ENCODE measurements at regions not wholly inside any gene's neighbourhood (a gene's known extent, or its start where the extent isn't known, plus 50 kb on each side); places are given as distances from the start of the nearest gene placed in this dataset.

DNA sequence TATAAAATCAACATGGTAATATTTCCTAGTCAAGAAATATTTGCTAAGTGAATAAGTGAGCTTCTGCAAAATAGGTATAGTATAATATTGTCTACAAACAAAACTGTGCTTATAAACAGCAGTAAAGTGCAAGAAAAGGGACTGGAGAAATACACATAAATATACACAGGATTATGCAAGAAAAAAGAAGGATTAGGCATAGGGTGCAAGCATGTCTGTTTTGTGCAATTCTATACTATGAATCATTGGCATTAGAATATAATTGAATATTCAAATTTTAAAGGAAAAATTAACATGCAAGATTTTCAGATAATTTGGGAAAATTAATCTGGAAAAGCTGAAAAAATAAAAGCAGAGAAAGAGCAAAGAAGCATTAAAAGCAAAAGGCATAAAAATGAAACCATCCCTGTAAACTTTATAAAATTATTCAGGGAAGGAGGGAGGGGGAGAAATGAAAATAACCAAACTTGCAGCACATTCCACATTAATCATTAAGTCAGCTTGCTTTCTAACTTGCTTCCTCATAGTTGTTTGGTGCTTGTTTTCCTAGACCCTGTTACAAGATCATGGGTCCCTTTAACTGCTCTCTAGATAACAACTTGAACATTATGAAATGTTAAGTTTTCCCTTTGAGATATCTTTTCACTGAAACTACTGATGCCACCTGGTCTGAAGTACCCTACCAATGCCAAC lies 147.4 kb upstream of the STAC start:
- DNase-seq = no peak
- H3K27ac Mint-ChIP-seq = no peak overlapping the region
- no peaks in the 10 kb centered on the region for H3K4me1 ChIP-seq (ENCODE audit: insufficient read depth, low read length)
- H3K4me3 ChIP-seq (ENCODE audit: low read length) = no peak overlapping the region
- peaks cover 3 to 15% (median 10%) of the 10 kb centered on the region in 5 donors for H3K9me3 Mint-ChIP-seq
- no peaks in the 10 kb centered on the region for H3K4me1 Mint-ChIP-seq
- POLR2A ChIA-PET = no interaction called here
- CTCF ChIA-PET = no interaction called here
- no peaks in the 10 kb centered on the region for H3K27me3 ChIP-seq (ENCODE audit: insufficient read depth, low read length, poor library complexity, severe bottlenecking)
- H3K27me3 Mint-ChIP-seq = no peaks in the 10 kb centered on the region
- H3K36me3 ChIP-seq (ENCODE audit: insufficient read depth, low read length) = no peaks in the 10 kb centered on the region
- no peaks in the 10 kb centered on the region for H3K36me3 Mint-ChIP-seq
- H3K9me3 ChIP-seq (ENCODE audit: low read length) = no peaks in the 10 kb centered on the region
- no peak overlapping the region for H3K27ac ChIP-seq (ENCODE audit: low read depth, low read length)
- H3K4me3 Mint-ChIP-seq = no peak overlapping the region

DNA sequence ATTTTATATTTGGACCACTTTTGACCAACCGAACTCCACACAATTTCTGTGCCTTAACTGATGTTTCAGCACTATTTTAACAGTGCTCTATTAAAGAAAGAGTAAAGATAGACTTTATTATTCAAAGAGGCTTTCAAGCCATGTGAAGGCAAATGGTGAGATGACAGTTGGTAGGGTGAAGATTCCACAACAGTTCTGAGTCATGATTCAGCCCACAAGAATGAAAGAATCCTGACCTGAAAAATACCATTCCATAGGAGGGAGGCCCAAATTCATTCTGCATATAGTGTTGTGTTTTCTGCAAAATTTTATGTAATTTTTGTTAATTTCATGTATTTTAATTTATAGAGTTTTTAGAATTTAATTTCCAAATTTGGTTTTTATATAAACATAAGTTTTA lies 135.6 kb upstream of the STAC start:
- H3K4me3 Mint-ChIP-seq = no peak overlapping the region
- no peaks in the 10 kb centered on the region for H3K27me3 Mint-ChIP-seq
- Histone ChIP-seq H3K27ac (ENCODE audit: low read depth, low read length) (no peak overlapping the region), H3K27me3 (ENCODE audit: insufficient read depth, low read length, poor library complexity, severe bottlenecking) (no peaks in the 10 kb centered on the region), H3K4me1 (ENCODE audit: insufficient read depth, low read length) (no peaks in the 10 kb centered on the region), H3K36me3 (ENCODE audit: insufficient read depth, low read length) (no peaks in the 10 kb centered on the region), H3K9me3 (ENCODE audit: low read length) (no peaks in the 10 kb centered on the region), H3K4me3 (ENCODE audit: low read length) (no peak overlapping the region)
- no peaks in the 10 kb centered on the region for H3K4me1 Mint-ChIP-seq
- ChIA-PET POLR2A (no interaction called here), CTCF (no interaction called here)
- H3K27ac Mint-ChIP-seq = no peak overlapping the region
- DNase-seq = no peak
- peaks cover 0 to 2% (median 0%) of the 10 kb centered on the region in 5 donors for H3K9me3 Mint-ChIP-seq
- H3K36me3 Mint-ChIP-seq = no peaks in the 10 kb centered on the region

DNA sequence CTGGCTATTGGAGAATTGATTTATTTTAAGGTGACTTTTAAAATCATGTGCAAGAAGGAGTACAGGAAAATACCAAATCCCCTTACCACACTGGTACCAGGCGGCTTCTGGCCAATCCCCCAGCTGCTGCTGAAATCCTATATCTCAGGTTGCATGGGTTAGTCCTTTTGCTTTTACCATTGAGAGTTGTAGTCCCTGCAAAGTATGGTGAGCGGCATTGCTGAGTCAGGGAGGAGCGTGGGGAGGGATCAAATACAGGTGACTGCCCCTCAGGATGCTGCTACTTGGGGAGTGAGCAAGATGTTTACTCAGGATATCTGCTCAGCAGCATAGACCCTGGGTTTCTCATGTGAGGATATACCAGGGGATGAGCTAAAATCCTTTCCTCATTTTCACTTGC lies 131.9 kb upstream of the STAC start:
- peaks cover 6% of the 10 kb centered on the region for H3K9me3 ChIP-seq (ENCODE audit: low read length)
- no peaks in the 10 kb centered on the region for H3K4me1 Mint-ChIP-seq
- no peaks in the 10 kb centered on the region for H3K27me3 ChIP-seq (ENCODE audit: insufficient read depth, low read length, poor library complexity, severe bottlenecking)
- no peak overlapping the region for H3K27ac Mint-ChIP-seq
- H3K4me3 Mint-ChIP-seq = no peak overlapping the region
- no peaks in the 10 kb centered on the region for H3K36me3 ChIP-seq (ENCODE audit: insufficient read depth, low read length)
- ChIA-PET POLR2A (no interaction called here), CTCF (no interaction called here)
- no peak overlapping the region for H3K27ac ChIP-seq (ENCODE audit: low read depth, low read length)
- no peaks in the 10 kb centered on the region for H3K27me3 Mint-ChIP-seq
- H3K4me1 ChIP-seq (ENCODE audit: insufficient read depth, low read length) = no peaks in the 10 kb centered on the region
- H3K36me3 Mint-ChIP-seq = no peaks in the 10 kb centered on the region
- no peak overlapping the region for H3K4me3 ChIP-seq (ENCODE audit: low read length)
- DNase-seq = no peak
- H3K9me3 Mint-ChIP-seq = peaks cover 5 to 16% (median 11%) of the 10 kb centered on the region in 5 donors

DNA sequence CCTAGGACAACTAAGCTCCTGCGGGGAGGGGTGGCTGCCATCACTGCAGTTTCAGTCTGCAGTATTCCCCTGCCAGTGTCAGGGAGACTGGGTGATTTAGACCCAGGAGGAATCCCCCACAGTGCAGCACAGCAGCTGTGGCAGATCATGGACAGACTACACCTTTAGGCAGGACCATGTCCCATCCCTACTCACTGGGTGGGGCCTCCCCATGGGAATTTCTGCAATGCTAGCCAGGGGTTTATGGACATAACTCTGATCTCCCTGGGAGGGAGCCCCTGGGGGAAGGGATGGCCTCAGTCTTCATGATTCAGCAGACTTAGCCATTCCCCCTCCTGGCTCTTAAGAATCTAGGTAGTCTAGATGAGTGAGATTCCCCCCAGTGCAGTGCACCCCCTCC lies 130.1 kb upstream of the STAC start:
- no peak overlapping the region for H3K4me3 Mint-ChIP-seq
- H3K9me3 Mint-ChIP-seq = peaks cover 5 to 18% (median 12%) of the 10 kb centered on the region in 5 donors
- H3K27me3 ChIP-seq (ENCODE audit: insufficient read depth, low read length, poor library complexity, severe bottlenecking) = no peaks in the 10 kb centered on the region
- no peak overlapping the region for H3K27ac ChIP-seq (ENCODE audit: low read depth, low read length)
- H3K9me3 ChIP-seq (ENCODE audit: low read length) = peaks cover 6% of the 10 kb centered on the region
- H3K27me3 Mint-ChIP-seq = no peaks in the 10 kb centered on the region
- no peak overlapping the region for H3K4me3 ChIP-seq (ENCODE audit: low read length)
- H3K36me3 ChIP-seq (ENCODE audit: insufficient read depth, low read length) = no peaks in the 10 kb centered on the region
- DNase-seq = no peak
- no peaks in the 10 kb centered on the region for H3K36me3 Mint-ChIP-seq
- POLR2A ChIA-PET = no interaction called here
- H3K4me1 ChIP-seq (ENCODE audit: insufficient read depth, low read length) = no peaks in the 10 kb centered on the region
- CTCF ChIA-PET = no interaction called here
- no peak overlapping the region for H3K27ac Mint-ChIP-seq
- H3K4me1 Mint-ChIP-seq = no peaks in the 10 kb centered on the region

DNA sequence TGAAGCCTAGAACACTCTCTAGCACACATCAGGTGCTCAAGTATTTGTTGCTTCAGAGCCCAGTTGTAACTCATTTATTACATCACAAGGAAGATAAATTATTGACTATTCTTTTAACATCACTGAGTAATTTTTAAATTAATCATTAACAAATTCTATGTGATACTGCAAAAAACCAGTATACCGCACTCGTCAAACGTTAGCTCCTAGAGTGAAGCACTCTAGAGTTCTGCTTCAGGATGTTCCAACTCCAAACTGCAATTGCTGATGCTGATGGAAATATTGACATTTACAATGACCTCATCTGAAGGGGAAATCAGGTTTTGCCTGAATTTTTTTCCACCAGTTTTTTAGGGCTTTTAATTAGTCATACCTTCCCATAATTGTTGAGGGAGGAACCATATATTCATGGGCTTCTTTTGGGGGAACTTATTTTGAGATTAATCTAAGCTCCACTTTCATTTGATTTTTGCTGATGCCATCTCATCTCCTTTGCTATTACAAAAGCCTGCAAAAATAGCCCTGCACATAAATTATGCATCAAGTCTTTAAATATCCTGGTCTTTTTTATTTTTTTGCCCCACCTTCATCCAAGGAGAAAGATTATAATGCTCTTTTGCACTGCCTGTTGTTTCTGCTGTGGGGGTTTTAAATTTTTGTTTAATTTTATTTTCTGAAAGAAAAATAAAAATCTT lies 123.0 kb upstream of the STAC start:
- H3K27me3 Mint-ChIP-seq = no peaks in the 10 kb centered on the region
- Histone ChIP-seq H3K27me3 (ENCODE audit: insufficient read depth, low read length, poor library complexity, severe bottlenecking) (no peaks in the 10 kb centered on the region), H3K4me3 (ENCODE audit: low read length) (no peak overlapping the region), H3K4me1 (ENCODE audit: insufficient read depth, low read length) (no peaks in the 10 kb centered on the region), H3K36me3 (ENCODE audit: insufficient read depth, low read length) (no peaks in the 10 kb centered on the region), H3K27ac (ENCODE audit: low read depth, low read length) (no peak overlapping the region), H3K9me3 (ENCODE audit: low read length) (peaks cover 5% of the 10 kb centered on the region)
- no peak overlapping the region for H3K4me3 Mint-ChIP-seq
- DNase-seq = no peak
- ChIA-PET CTCF (no interaction called here), POLR2A (no interaction called here)
- peaks cover 5 to 20% (median 6%) of the 10 kb centered on the region in 5 donors for H3K9me3 Mint-ChIP-seq
- H3K36me3 Mint-ChIP-seq = no peaks in the 10 kb centered on the region
- no peaks in the 10 kb centered on the region for H3K4me1 Mint-ChIP-seq
- H3K27ac Mint-ChIP-seq = no peak overlapping the region

DNA sequence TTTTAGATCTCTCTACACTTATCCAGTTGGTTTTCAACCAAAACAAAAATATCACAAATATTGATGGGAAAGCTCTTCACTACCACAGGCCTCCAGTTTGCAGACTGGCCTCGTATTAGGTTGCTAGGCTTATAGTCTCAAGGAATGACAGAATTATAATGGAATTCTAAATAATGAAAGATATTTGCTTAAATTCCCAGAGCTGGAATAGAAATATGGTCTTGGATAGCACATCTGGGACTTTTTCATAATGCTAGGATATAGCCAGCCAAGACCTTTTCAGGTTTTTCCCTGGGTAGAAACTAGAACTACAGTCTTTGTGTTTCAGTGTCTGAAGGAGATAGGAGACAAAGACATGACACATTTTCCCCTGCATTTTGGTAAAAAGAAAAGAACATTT lies 121.9 kb upstream of the STAC start:
- H3K27ac Mint-ChIP-seq = no peak overlapping the region
- Histone ChIP-seq H3K27ac (ENCODE audit: low read depth, low read length) (no peak overlapping the region), H3K4me1 (ENCODE audit: insufficient read depth, low read length) (no peaks in the 10 kb centered on the region), H3K9me3 (ENCODE audit: low read length) (no peaks in the 10 kb centered on the region), H3K36me3 (ENCODE audit: insufficient read depth, low read length) (no peaks in the 10 kb centered on the region), H3K4me3 (ENCODE audit: low read length) (no peak overlapping the region), H3K27me3 (ENCODE audit: insufficient read depth, low read length, poor library complexity, severe bottlenecking) (no peaks in the 10 kb centered on the region)
- ChIA-PET POLR2A (no interaction called here), CTCF (no interaction called here)
- no peaks in the 10 kb centered on the region for H3K27me3 Mint-ChIP-seq
- no peak overlapping the region for H3K4me3 Mint-ChIP-seq
- no peaks in the 10 kb centered on the region for H3K36me3 Mint-ChIP-seq
- H3K4me1 Mint-ChIP-seq = no peaks in the 10 kb centered on the region
- no peak for DNase-seq
- peaks cover 0 to 16% (median 0%) of the 10 kb centered on the region in 5 donors for H3K9me3 Mint-ChIP-seq

DNA sequence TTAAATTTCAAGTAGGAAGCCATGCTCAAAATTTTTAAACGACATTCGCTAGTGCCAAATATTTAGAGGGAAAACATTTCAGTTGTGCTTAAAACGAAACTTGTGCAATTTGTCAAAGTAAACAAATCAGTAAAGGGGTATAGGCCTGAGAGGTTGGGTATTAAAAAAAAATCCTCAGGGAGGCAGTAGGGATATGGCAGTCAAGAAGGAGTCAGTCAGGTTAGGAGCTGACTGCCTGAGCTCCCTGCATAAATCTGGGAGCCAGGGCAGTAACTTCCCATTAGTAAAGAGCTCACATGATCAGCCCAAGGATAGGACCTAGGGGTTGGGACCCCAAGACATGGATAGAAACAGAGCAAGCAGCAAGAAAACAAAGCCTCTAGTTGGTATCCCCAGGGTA lies 120.7 kb upstream of the STAC start:
- H3K4me1 ChIP-seq (ENCODE audit: insufficient read depth, low read length) = no peaks in the 10 kb centered on the region
- no peaks in the 10 kb centered on the region for H3K36me3 Mint-ChIP-seq
- CTCF ChIA-PET = no interaction called here
- POLR2A ChIA-PET = no interaction called here
- H3K9me3 ChIP-seq (ENCODE audit: low read length) = no peaks in the 10 kb centered on the region
- no peaks in the 10 kb centered on the region for H3K36me3 ChIP-seq (ENCODE audit: insufficient read depth, low read length)
- H3K4me1 Mint-ChIP-seq = no peaks in the 10 kb centered on the region
- no peak overlapping the region for H3K27ac ChIP-seq (ENCODE audit: low read depth, low read length)
- H3K4me3 Mint-ChIP-seq = no peak overlapping the region
- no peaks in the 10 kb centered on the region for H3K27me3 ChIP-seq (ENCODE audit: insufficient read depth, low read length, poor library complexity, severe bottlenecking)
- H3K9me3 Mint-ChIP-seq = peaks cover 0 to 14% (median 0%) of the 10 kb centered on the region in 5 donors
- H3K4me3 ChIP-seq (ENCODE audit: low read length) = no peak overlapping the region
- H3K27ac Mint-ChIP-seq = no peak overlapping the region
- no peaks in the 10 kb centered on the region for H3K27me3 Mint-ChIP-seq
- DNase-seq = no peak

DNA sequence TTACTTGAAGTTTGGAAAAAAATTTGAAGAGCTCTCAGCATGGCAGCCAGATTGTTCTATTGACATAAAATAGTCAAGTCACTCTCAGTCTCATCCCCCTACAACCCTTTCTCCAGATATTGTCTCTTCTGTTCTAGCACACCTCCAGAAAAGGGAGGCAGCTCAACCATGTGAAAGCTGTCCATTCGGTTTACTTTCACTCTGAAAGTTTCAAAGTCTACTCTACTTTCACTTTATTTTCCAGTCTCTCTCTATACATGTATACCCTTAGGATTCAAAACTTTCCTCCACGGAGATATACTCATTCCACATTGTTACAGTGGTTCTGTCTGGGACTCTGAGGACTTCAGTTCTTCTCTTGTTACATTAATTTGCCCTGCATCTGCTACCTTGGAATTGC lies 111.0 kb upstream of the STAC start:
- Mint-ChIP-seq H3K9me3 (peaks cover 0 to 7% (median 3%) of the 10 kb centered on the region in 5 donors), H3K4me1 (no peaks in the 10 kb centered on the region), H3K27ac (no peak overlapping the region), H3K4me3 (no peak overlapping the region), H3K27me3 (no peaks in the 10 kb centered on the region), H3K36me3 (no peaks in the 10 kb centered on the region)
- DNase-seq = no peak
- Histone ChIP-seq H3K36me3 (ENCODE audit: insufficient read depth, low read length) (no peaks in the 10 kb centered on the region), H3K9me3 (ENCODE audit: low read length) (no peaks in the 10 kb centered on the region), H3K4me3 (ENCODE audit: low read length) (no peak overlapping the region), H3K27me3 (ENCODE audit: insufficient read depth, low read length, poor library complexity, severe bottlenecking) (no peaks in the 10 kb centered on the region), H3K4me1 (ENCODE audit: insufficient read depth, low read length) (no peaks in the 10 kb centered on the region), H3K27ac (ENCODE audit: low read depth, low read length) (no peak overlapping the region)
- ChIA-PET POLR2A (no interaction called here), CTCF (no interaction called here)
